HG03432 (cell line): ENCODE measurements at regions not wholly inside any gene's neighbourhood (a gene's known extent, or its start where the extent isn't known, plus 50 kb on each side); places are given as distances from the start of the nearest gene placed in this dataset.

Experiments used
- ATAC-seq: cut with Tn5 transposase; IDR thresholded peaks from one replicate; pipeline ENCODE4 v1.9.1; 2021; ENCODE audit warnings: mild to moderate bottlenecking, moderate library complexity; ENCODE audit not compliant: unreplicated experiment

DNA sequence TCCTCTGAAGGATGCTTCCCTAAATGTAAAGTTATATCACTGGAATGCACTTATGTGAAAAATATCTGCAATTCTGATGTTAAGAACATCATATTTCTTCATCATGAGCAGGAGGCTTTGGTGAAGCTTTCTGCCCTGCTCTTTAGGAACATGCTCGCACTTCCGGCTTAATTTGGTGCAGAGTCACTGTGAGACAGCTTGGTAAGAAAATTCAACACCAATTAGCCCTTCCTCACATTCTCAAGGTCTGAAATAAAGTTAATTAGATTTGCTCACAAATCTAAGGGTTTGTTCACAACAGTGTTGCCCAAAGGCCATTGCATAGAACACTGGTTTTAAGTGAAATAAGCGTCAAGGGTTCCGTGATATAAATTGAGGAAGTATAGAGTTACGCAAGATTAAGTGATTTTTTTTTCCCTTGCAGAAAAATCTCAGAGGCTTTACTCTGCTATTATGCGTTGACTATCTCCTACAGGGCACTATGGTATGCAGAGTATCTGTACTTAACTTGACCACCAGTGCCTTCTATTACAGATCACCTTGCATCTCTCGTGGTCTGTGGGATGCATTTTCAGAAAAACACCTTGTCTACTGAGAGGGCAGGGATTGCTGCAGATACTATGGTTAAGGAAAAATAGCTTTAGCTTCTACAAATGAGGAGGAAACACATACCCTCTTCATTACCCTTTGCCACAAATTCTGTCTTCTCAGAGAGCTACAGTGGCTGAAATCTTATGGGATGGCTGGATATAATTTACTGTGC, 953.9 kb downstream of the TYW1 start:
- no peak for ATAC-seq

DNA sequence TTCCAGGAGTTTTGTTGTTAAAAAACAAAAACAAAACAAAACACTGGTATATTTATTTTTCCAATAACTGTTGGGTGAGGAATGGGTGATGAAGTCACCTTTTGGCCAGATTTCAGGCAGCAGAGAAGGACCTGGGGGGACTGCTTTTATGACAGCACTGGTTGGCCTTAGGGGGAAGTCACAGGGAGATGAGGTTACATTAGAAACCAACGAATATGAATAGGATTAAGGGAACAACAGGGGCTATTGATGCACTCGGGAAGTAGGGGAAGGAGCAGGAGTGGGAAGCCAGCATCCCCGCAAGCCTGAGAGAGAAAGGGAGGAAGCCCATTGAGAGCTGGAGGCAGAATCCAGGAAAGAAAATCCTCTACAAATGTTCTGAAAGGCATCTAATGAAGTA, 958.4 kb downstream of the TYW1 start:
- ATAC-seq: no peak

DNA sequence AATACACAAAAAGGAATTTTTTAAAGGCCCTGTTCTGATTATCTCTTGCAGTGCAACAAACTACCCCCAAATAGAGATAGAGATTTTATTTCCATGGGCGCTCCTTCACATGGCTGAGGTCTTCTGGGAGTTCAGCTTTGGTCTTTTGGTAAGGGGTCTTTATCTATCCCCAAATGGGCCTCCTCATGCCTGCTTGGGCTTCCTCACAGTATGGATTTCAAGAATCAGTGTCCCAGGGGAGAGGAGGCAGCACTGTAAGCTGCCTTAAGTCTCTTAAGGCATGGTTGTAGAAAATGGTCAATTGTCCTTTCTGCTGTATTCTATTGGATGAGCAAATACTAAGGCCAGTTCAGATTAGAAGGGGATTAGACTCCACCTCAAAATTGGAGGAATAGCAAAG, 966.2 kb downstream of the TYW1 start:
- no peak for ATAC-seq

DNA sequence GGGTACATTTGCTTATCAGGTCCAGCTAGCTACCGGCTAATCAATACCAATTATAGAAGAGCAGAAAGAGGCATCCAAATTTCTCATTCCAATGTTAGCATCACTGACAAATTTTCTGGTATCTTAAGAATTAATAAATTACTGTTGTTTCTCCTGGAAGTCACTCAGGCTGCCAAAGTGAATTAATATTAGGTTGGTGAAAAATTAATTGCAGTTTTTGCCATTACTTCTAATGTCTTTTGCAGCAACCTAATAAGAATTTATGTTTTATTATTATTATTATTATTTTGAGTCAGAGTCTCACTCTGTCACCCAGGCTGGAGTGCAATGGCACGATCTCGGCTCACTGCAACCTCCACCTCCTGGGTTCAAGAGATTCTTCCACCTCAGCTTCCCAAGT, 979.9 kb downstream of the TYW1 start:
- no peak for ATAC-seq

DNA sequence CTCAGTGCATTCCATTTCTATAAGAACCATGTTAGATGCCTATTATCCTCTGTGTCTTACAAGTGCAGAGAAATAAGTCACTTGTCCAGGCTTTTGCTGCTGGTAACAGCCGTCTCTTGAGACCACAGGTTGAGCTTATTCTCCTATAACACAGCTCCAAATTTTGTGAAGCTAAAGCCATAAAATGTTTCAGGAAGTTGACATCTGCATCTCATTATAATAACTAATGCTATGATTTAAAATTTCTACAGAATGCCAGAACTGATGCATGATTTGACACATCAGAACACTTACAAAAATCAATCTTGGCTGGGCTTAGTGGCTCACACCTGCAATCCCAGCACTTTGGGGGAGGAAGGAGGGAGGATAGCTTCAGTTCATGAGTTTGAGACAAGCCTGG, 986.9 kb downstream of the TYW1 start:
- no peak for ATAC-seq

DNA sequence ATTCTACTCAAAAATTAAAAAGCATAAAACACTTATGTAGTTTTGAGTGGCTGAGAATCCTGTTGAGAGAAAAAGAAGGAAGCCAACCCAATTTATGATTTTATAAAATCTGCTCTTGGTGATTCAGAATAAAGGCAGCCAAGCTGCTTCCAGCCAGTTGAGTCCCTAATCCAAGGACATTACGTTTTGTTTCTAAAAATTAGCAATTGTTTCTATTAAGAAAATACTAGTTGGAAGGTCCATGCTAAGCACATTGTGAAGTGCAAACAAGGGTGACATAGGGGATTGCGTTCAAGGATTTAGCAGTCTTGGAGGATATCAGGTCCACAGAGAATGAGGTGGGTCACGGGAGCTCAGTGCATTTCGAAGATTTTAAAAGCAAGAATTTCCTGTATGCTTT, 987.7 kb downstream of the TYW1 start:
- no peak for ATAC-seq

DNA sequence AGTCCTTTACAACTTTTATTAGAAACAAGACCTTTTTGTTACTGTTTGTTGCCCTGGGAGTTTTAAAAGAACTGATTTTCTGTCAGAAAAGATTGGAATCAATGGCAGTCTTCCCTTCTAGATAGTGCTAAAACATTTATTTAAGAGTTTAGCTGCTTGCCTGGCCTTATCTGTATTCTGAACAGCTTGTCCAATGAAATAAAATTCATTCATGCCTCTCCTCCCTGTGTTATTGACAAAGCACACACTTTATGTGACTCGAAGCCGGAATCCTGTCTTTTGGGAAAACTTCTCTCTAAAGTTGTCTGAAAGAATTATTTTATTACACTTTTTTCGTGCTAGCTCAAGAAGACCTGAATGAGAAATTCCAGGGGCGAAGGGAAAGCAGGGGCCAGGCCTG, 992.5 kb downstream of the TYW1 start:
- no peak for ATAC-seq

DNA sequence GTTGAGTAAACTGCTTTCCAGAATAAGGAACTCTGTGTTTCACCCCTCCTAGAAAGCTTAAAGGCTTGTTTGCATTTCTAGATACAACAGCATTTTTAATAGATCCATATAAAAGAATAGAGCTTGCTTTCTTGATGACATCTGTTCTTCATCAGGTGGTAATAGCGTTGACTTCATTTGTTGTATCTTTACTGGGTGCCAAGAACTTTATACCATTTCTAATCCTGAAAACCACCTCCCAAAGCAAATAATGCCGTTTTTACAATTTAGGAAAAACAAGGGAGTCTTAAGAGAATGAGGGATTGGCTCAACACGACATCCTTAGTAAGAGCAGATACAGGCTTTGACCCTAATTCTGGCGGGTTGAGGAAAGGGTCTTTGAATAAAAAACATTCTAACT, 993.4 kb downstream of the TYW1 start:
- ATAC-seq: no peak

DNA sequence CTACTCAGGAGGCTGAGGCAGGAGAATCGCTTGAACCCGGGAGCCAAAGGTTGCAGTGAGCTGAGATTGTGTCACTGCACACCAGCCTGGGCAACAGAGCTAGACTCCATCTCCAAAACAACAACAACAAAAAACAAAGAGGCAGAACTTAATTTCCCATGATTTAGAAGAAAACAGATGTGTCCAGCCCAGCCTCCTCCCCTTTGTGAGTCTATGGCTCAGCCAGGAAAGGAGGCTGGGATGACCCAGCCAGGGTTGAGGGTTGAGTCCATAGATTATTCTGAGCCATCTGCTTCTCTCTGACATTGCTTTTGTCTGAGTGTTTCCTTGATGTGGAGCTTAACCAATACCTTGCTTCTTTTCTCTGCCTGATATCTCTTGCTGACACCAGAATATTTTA, 994.1 kb downstream of the TYW1 start:
- no peak for ATAC-seq

DNA sequence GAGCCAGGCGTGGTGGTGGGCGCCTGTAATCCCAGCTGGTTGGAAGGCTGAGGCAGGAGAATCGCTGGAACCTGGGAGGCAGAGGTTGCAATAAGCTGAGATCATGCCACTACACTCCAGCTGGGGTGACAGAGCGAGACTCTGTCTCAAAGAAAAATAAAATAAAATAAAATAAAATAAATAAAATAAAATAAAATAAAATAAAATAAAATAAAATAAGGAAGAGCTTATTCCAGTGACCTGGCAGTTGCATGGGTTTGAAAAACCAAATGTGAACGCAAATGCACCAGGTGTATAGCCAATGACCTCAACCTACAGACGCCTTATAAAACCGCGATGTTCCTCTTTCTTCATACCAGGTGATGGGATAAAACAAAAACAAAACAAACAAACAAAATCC, 995.7 kb downstream of the TYW1 start:
- no peak for ATAC-seq

DNA sequence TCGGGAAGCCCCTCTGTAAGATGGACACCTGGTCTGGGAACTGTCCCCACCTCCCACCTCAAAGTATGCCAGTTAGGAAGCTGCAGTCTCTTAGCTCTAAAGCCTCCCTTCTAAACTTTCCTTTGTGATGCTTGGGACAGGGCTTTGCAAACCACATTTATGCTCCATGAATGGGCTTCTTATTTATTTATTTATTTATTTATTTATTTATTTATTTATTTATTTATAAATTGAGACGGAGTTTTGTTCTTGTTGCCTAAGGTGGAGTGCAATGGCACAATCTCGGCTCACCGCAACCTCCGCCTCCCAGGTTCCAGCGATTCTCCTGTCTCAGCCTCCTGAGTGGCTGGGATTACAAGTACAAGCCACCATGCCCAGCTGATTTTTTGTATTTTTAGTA, 1009.4 kb downstream of the TYW1 start:
- ATAC-seq: no peak

DNA sequence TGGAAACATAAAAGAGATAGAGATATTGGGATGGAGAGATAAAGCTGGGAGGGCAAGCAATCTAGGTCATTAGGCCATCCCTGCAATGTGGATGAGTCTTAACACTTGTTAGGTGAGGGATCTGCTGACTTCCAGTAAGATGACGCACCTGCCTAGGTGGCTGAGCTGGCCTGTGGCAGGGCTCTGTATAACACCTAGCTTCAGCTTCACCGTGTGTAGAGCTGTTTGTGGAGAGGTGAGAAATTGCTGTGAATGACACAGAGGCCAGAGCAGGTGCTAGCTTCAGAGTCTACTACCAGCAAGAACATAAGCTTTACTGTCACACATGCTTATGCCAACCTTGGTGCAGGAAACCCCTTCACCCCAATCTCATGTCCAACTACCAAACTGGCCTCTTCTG, 1010.0 kb downstream of the TYW1 start:
- no peak for ATAC-seq

DNA sequence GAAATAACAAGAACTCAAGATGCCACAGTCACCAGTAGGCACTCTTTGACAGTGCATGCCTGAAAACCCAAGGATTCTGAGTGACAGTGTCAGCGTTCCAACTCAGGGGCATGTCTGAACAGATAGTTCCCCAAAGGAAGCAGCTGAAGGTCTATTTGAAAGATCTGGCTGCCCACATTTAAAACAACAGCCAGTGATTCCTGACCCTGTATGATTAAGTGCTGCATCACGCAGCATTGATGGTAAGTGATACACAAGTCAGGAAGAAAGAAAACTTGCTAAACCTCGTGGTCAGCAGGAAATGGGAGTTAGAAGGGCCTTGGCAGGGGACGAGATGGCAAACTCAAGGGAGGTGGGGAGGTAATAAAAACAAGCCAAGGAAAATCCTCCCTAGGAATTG, 1013.1 kb downstream of the TYW1 start:
- ATAC-seq: no peak

DNA sequence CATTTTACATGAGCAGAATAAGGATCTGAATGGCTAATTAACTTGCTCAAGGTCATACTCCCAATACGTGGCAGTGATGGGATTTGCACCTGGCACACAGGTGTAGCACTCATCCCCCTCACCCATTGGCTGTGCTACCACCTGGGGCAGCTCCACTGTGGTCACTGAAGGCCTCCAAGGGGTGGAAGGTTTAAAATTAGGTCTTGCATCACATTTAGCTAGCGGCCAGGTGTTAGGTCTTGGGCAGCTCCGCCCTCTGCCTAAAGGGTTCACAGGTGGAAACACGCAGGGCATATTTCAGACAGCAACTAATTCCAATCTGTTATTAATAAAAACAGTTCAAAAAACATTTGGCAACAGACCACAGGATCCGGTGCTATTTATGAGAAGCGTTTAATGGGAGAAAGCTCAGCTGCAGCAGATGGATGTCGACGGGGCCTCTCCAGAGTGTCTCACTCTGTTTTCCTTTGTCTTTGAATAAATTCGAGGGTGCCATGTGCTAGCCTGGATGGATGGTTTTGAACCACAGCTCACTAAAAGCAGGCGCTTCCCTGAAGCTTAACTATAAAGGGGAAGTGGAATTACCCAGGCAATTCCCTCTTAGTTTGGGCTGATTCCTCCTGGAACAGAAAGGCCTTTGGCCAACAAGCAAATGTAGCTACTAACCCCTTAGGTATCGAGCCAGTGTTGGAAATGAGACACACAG, 1017.6 kb downstream of the TYW1 start:
- ATAC-seq: no peak

DNA sequence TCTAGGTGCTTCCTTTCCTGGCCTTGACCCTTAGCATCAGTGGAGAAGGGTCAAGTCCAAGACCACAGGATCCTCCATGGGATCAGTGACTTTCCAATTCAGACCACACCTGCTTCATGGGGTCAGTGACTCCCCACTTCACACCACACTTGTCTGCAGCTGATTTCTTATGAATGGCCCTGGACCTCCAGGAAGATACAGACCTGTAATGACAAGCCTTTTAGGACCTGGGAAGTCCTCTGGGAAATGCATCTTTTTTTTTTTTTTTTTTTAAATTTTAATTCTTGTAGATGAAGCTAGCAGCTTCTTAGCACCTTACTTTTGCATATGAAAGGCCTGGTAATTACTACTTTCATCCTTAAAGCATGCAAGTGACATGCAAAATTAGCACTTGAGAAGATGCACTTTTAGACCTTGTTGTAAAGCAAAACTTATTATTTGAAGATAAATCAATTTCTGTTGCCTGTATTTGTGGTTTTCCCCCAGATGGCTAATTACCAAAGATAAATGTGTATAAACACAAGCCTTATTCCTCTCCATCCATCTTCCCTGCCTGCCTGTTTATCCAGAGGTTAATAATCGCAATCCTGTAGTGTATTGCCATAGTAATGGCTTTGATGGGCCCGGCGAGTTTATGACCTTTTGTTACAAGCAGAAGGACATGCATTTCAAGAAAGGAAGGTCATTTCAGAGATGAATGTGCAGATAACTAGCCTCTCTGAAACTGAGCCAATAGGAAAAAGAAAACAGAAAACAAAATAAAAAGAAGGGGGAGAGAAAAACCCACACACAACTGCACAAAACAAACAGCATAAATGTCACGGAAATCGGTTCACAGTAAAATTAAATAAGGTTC, 1018.7 kb downstream of the TYW1 start:
- ATAC-seq: no peak

DNA sequence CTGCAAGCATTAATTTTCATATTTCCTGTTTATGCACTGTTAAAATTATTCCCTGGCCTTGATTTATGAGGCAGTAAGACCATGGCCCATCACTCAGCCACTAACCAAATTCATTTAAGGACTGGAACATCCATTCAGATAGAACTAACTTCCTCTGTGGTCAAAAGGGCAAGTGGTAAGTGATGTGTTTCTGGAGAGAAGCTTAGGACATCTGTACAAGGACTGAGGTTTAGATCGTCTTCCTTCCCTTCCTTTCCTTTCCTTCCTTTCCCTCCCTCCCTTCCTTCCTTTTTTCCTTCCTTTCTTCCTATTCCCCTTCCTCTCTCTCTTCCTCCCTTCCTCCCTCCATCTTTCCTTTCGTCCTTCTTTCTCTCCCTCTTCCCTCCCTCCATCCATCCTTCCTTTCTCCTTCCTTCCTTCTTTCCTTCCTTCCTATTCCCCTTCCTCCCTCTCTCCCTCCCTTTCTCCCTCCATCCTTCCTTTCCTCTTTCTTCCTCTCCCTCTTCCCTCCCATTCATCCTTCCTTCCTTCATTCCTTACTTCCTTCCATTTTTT, 1019.4 kb downstream of the TYW1 start:
- no peak for ATAC-seq

DNA sequence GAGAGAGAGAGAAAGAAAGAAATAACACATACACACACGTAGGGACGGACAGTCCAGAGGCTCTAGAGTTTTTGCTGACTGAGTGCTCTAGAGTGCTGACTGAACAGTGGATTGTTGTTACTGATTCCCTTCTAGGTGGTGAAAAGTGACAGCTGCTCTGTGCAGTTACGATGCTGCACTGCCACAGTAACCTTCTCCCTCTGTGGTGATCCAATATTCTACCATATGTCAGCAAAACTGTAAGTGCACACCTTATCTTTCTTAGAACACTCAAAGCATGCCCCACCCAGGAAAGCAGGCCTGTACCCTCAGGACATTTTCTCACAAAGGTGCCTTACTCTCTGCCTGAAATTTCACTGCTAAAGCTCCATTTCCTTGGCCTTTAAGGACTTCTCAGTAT, 1023.5 kb downstream of the TYW1 start:
- ATAC-seq: no peak

DNA sequence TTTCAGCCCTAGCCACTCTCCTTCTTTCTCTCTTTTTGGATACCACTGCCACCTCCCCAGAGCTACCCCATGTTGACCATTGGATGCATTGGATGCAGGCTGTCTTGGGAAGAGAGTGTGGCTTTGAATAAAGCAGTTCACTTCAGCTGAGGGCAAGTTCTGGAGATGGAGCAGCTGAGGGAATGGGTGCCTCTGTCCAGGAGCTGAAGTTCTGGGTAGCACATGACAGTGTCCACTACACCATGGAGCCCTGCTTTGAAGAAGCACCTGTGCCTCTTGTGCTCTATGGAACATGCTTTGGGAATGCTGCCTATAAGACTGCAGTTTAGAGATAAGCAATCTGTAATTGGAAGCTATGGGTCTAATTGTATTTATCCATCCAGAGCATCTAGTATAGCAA, 1028.7 kb downstream of the TYW1 start:
- no peak for ATAC-seq

DNA sequence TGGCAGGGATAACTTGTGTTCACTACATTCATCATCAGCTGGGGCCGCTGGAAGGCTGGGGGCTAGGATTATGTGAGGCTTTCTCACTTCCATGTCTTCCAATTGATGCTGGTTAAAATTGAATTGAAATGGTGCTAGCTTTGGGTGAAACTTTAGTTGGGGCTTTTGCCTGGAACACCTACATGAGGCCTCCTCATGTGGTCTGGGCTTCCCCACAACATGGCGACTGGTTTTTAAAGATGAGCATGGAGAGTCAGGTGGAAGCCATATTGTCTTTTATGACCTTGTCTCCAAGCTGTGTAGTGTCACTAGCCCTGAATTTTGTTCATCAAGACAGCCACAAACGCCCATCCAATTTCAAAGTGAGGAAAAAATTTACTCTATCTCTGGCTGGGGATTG, 1033.9 kb downstream of the TYW1 start:
- ATAC-seq: no peak

DNA sequence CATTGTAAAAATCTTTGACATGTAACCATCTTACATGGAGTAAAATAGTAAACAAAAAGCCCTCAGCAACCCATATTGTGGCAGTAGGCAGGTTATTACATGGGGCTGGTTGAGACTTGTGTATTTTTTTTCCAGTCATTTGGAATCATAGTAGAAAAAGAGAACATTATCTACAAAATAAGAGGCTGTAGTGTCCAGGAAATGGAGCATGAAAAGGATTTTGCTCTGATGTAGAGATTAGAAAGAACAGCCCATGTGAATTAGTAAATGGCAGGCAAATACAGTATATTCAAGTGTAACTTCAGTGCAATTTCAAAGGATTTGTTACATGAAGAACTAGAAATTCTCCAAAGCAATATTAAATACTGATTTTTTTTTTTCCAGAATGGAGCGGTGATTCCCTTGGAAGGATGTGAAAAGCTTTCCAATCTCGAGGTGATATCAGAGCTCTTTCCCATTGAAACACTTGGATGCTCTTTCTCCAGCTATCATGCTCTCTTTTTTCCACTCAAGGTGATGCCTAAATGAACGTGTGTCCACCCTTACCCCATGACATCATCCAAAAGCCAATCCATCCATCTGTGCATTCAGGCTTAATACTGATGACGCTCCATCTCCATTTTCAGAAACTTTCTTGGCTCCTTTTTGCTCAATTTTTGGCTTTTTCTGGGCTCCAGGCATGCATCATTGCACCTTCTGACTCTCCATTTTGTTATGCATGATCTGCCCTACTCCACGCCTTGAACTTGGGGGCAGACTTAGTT, 1034.7 kb downstream of the TYW1 start:
- ATAC-seq: no peak
